ENCODE measurements at regions not wholly inside any gene's neighbourhood (a gene's known extent, or its start where the extent isn't known, plus 50 kb on each side); places are given as distances from the start of the nearest gene placed in this dataset.

GRCh38 chr2:150375333-150375732 lies 112.1 kb downstream of the RND3 start:
- TF ChIP-seq, protein P1, sequence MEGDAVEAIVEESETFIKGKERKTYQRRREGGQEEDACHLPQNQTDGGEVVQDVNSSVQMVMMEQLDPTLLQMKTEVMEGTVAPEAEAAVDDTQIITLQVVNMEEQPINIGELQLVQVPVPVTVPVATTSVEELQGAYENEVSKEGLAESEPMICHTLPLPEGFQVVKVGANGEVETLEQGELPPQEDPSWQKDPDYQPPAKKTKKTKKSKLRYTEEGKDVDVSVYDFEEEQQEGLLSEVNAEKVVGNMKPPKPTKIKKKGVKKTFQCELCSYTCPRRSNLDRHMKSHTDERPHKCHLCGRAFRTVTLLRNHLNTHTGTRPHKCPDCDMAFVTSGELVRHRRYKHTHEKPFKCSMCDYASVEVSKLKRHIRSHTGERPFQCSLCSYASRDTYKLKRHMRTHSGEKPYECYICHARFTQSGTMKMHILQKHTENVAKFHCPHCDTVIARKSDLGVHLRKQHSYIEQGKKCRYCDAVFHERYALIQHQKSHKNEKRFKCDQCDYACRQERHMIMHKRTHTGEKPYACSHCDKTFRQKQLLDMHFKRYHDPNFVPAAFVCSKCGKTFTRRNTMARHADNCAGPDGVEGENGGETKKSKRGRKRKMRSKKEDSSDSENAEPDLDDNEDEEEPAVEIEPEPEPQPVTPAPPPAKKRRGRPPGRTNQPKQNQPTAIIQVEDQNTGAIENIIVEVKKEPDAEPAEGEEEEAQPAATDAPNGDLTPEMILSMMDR (conservative IDR thresholded peaks at IDR 0.05 in 1 of 2, IDR thresholded peaks at IDR 0.05 in 1 of 2; ENCODE audit: extremely low read depth in 1 of 2, insufficient read depth in 1 of 2, low read depth in 1 of 2, low read length in 2 of 2): no peak
- TF ChIP-seq EZH2 (IDR thresholded peaks at IDR 0.05; ENCODE audit: borderline replicate concordance, low read length): no peak
